ENCODE measurements at regions not wholly inside any gene's neighbourhood (a gene's known extent, or its start where the extent isn't known, plus 50 kb on each side); places are given as distances from the start of the nearest gene placed in this dataset.
"Not testable (repeated sequence)": the region's sequence is repeated elsewhere in the genome, so short reads cannot be mapped to it uniquely, and the experiment has no call there.

DNA sequence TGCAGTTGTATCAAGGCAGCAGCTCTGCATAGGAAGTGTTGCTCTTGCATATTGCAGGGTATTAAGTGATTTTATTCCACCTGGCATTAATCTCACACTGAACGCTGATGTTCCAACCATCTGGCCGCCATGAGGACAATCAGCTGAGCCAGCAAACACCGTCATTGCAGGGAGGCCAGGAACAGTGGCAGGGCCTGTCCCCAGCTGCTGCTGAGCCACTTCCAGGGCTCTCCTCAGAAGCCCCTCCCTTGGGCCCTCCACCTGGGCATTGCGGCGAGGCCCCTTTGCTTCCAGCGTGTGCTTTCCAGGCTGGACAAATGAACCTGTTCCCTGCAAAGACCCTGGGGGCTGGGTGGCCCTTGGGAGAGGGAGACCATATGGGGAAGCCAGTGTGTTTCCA, 171.6 kb upstream of the C1orf174 start:
- Histone ChIP-seq H3K27ac (no peak overlapping the region), H3K27me3 (peaks cover 0 to 67% (median 3%) of the 10 kb centered on the region in 3 donors), H3K36me3 (no peaks in the 10 kb centered on the region), H3K4me1 (no peaks in the 10 kb centered on the region), H3K9me3 (no peaks in the 10 kb centered on the region), H3K4me3 (no peak overlapping the region)
- WGBS, 5 donors, result 39 to 59% (median 48%) methylated on average over 6 of the region's 6 CpGs
- TF ChIP-seq EP300 (IDR thresholded peaks at IDR 0.05), result no peak
- TF ChIP-seq POLR2AphosphoS5 (IDR thresholded peaks at IDR 0.05), result no peak
- TF ChIP-seq POLR2A (IDR thresholded peaks at IDR 0.05), result no peak
- TF ChIP-seq, protein P1, sequence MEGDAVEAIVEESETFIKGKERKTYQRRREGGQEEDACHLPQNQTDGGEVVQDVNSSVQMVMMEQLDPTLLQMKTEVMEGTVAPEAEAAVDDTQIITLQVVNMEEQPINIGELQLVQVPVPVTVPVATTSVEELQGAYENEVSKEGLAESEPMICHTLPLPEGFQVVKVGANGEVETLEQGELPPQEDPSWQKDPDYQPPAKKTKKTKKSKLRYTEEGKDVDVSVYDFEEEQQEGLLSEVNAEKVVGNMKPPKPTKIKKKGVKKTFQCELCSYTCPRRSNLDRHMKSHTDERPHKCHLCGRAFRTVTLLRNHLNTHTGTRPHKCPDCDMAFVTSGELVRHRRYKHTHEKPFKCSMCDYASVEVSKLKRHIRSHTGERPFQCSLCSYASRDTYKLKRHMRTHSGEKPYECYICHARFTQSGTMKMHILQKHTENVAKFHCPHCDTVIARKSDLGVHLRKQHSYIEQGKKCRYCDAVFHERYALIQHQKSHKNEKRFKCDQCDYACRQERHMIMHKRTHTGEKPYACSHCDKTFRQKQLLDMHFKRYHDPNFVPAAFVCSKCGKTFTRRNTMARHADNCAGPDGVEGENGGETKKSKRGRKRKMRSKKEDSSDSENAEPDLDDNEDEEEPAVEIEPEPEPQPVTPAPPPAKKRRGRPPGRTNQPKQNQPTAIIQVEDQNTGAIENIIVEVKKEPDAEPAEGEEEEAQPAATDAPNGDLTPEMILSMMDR (IDR thresholded peaks at IDR 0.05), result no peak
- intact Hi-C loops (cut with DNase I; ENCODE audit: low total_unique reads), result no loop called here
- DNase-seq, result peak in 1 of 2 donors; percentile 53

DNA sequence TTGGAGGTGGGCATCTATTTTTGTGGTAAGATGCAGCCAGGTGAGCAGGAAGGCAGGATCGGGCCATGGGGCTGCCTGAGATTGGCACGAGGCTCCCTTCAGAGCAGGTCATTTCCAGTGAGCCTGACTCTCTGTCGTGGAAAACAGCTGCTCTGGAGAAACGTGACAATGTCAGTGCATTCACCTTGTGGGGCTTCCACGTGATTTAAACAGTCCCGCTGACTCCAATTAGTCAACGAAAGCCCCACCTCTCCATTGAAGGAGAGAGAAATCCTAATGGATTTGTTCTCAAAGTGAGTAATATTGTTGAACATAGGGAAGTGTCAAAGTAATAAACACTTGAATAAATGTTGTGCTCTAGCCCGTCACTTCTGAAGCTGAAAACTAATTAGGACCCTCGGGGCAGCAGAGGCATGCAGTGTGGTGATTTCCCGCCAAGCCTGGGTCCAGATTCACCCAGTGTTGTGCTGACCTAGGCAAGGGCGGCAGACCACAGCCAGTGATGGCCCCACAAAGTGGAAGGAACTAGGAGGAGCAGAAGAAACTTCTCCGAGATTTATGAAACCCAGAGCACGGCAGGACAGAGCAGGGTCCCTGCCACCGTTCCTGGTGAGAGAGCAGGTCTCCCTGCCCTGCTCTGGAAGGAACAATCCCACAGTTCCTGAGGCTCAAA, 172.5 kb upstream of the C1orf174 start:
- Histone ChIP-seq H3K4me3 (no peak overlapping the region), H3K9me3 (no peaks in the 10 kb centered on the region), H3K36me3 (no peaks in the 10 kb centered on the region), H3K4me1 (no peaks in the 10 kb centered on the region), H3K27me3 (peaks cover 0 to 69% (median 3%) of the 10 kb centered on the region in 3 donors), H3K27ac (no peak overlapping the region)
- TF ChIP-seq, protein P1 (IDR thresholded peaks at IDR 0.05), result no peak
- TF ChIP-seq POLR2AphosphoS5 (IDR thresholded peaks at IDR 0.05) (no peak), POLR2A (IDR thresholded peaks at IDR 0.05) (no peak), EP300 (IDR thresholded peaks at IDR 0.05) (no peak)
- no peak for DNase-seq
- WGBS, 5 donors, result 48 to 59% (median 57%) methylated on average over 14 of the region's 14 CpGs
- intact Hi-C loops (cut with DNase I; ENCODE audit: low total_unique reads), result no loop called here

GRCh38 chr1:4075436-4076225, 175.6 kb upstream of the C1orf174 start:
- WGBS, 5 donors, result 54 to 71% (median 60%) methylated on average over 8 of the region's 8 CpGs
- intact Hi-C loops (cut with DNase I; ENCODE audit: low total_unique reads), result no loop called here
- H3K27ac ChIP-seq, result no peak overlapping the region
- DNase-seq, result peak in 1 of 2 donors; percentile 4
- peaks cover 0 to 68% (median 3%) of the 10 kb centered on the region in 3 donors for H3K27me3 ChIP-seq
- H3K4me3 ChIP-seq, result no peak overlapping the region
- no peaks in the 10 kb centered on the region for H3K36me3 ChIP-seq
- TF ChIP-seq, protein P1 (IDR thresholded peaks at IDR 0.05), result no peak
- TF ChIP-seq POLR2AphosphoS5 (IDR thresholded peaks at IDR 0.05), result no peak
- TF ChIP-seq EP300 (IDR thresholded peaks at IDR 0.05), result no peak
- no peak for TF ChIP-seq POLR2A (IDR thresholded peaks at IDR 0.05)
- H3K4me1 ChIP-seq, result no peaks in the 10 kb centered on the region
- H3K9me3 ChIP-seq, result peaks cover 0 to 3% (median 0%) of the 10 kb centered on the region in 4 donors

DNA sequence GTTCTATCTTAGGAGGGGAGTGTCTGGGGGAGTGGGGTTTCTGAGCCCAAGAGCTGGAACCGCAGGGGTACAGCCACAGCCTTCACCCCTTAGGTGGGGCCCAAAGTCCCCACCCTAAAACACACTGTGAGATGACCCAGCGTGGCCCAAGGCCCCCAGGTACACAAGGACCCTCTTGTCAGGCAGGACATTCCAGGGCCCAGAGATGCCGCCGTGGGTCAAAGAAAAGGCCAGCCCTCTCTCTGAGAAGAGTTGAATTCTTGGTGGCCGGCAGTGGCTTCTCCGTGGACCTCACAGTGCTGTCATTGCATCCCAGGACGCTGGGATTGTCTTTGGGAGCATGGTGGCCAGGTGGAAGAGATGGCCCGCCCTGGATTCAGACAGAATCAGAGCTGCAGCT, 176.3 kb upstream of the C1orf174 start:
- H3K27ac ChIP-seq, result no peak overlapping the region
- no peaks in the 10 kb centered on the region for H3K36me3 ChIP-seq
- H3K4me3 ChIP-seq, result no peak overlapping the region
- H3K9me3 ChIP-seq, result peaks cover 0 to 3% (median 0%) of the 10 kb centered on the region in 4 donors
- whole genome bisulfite sequencing, 5 donors, result 63 to 74% (median 71%) methylated on average over 5 to 8 of the region's 8 CpGs
- peaks cover 0 to 68% (median 3%) of the 10 kb centered on the region in 3 donors for H3K27me3 ChIP-seq
- H3K4me1 ChIP-seq, result no peaks in the 10 kb centered on the region
- intact Hi-C loops (cut with DNase I; ENCODE audit: low total_unique reads), result no loop called here
- DNase-seq, result peak in 1 of 2 donors; percentile 16
- TF ChIP-seq, protein P1 (IDR thresholded peaks at IDR 0.05), result no peak
- no peak for TF ChIP-seq EP300 (IDR thresholded peaks at IDR 0.05)
- TF ChIP-seq POLR2A (IDR thresholded peaks at IDR 0.05), result no peak
- no peak for TF ChIP-seq POLR2AphosphoS5 (IDR thresholded peaks at IDR 0.05)

- H3K9me3 ChIP-seq; H3K4me1 ChIP-seq; intact Hi-C loops (cut with DNase I; ENCODE audit: low total_unique reads); H3K27ac ChIP-seq; H3K36me3 ChIP-seq; H3K4me3 ChIP-seq: not testable (repeated sequence)
- H3K27me3 ChIP-seq, result peaks cover 0 to 59% (median 0%) of the 10 kb centered on the region in 3 donors
- WGBS, 5 donors, result 71 to 84% (median 79%) methylated on average over 9 to 24 of the region's 24 CpGs
- peak in 1 of 2 donors; percentile 9 for DNase-seq
Measured at GRCh38 chr1:4078091-4078962, 178.3 kb upstream of the C1orf174 start.
